Astrocyte (in vitro differentiated cells and primary cell): ENCODE measurements at regions not wholly inside any gene's neighbourhood (a gene's known extent, or its start where the extent isn't known, plus 50 kb on each side); places are given as distances from the start of the nearest gene placed in this dataset.

ENCODE experiments used
- EZH2 ChIP-seq: IDR thresholded peaks from 2 replicates; pipeline ENCODE4 v1.6.1; 2012; ENCODE audit warnings: mild to moderate bottlenecking, low read length, inconsistent platforms; ENCODE audit not compliant: insufficient read depth
- TF ChIP-seq, protein P1 (sequence below): IDR thresholded peaks from 2 replicates; pipeline ENCODE4 v1.5.1; 2011; ENCODE audit warnings: low read depth, mild to moderate bottlenecking, inconsistent platforms, low read length, moderate library complexity; ENCODE audit not compliant: insufficient read depth

DNA sequence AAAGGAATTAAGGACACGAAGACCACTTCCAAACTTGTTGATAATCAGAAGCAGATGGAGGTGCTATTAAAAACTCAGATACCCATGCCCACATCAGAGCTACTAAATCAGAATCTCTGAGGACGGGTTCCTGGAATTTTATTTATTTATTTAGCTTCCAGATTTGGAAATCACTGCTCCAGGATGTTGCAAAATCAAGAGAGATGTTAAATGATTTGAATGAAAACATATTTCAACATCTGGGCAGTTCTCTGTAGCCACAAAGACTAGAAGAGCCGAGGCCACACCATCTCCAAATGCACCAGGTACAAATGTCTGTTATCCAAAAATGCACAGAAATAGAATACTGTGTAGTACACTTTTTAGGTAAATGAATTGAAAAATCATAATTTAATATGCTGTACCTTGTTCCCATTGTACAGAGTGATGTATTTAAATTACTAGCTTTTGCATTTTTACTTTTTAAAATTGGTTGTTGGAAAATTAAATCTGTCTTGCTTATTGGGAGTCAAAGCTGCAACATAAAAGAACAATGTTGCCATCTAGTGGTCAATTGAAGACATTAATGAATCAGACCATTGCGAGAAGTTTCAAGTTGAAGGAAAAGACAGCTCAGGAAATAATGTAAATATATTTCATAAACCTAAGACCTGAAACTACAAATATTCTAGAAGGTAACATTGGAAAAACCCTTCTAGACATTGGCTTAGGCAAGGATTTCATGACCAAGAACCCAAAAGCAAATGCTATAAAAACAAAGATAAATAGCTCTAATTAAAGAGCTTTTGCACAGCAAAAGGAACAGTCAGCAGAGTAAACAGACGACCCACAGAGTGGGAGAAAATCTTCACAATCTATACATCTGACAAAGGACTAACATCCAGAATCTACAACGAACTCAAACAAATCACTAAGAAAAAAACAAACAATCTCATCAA lies 151.3 kb upstream of the TTC29 start:
- no peak for TF ChIP-seq EZH2
- TF ChIP-seq, protein P1, sequence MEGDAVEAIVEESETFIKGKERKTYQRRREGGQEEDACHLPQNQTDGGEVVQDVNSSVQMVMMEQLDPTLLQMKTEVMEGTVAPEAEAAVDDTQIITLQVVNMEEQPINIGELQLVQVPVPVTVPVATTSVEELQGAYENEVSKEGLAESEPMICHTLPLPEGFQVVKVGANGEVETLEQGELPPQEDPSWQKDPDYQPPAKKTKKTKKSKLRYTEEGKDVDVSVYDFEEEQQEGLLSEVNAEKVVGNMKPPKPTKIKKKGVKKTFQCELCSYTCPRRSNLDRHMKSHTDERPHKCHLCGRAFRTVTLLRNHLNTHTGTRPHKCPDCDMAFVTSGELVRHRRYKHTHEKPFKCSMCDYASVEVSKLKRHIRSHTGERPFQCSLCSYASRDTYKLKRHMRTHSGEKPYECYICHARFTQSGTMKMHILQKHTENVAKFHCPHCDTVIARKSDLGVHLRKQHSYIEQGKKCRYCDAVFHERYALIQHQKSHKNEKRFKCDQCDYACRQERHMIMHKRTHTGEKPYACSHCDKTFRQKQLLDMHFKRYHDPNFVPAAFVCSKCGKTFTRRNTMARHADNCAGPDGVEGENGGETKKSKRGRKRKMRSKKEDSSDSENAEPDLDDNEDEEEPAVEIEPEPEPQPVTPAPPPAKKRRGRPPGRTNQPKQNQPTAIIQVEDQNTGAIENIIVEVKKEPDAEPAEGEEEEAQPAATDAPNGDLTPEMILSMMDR = peak; percentile 67
